Ishikawa (cell line): ENCODE measurements at regions not wholly inside any gene's neighbourhood (a gene's known extent, or its start where the extent isn't known, plus 50 kb on each side); places are given as distances from the start of the nearest gene placed in this dataset.

Experiments
- CEBPB ChIP-seq: IDR thresholded peaks from 2 replicates; pipeline ENCODE4 v1.6.1; 2012
- CREB1 ChIP-seq: IDR thresholded peaks from 2 replicates; pipeline ENCODE4 v1.6.1; 2012; ENCODE audit warnings: low read depth
- EGR1 ChIP-seq: IDR thresholded peaks from 2 replicates; pipeline ENCODE4 v1.6.1; 2012
- EP300 ChIP-seq: IDR thresholded peaks from 2 replicates; pipeline ENCODE4 v1.6.1; 2012; ENCODE audit warnings: borderline replicate concordance
- FOXM1 ChIP-seq: IDR thresholded peaks from 2 replicates; pipeline ENCODE4 v1.6.1; 2012; ENCODE audit warnings: low read depth, borderline replicate concordance
- NFIC ChIP-seq: IDR thresholded peaks from 2 replicates; pipeline ENCODE4 v1.6.1; 2012
- RAD21 ChIP-seq: IDR thresholded peaks from 2 replicates; pipeline ENCODE4 v1.6.1; 2012; ENCODE audit warnings: low read depth
- TAF1 ChIP-seq: IDR thresholded peaks from 2 replicates; pipeline ENCODE4 v1.6.1; 2012; ENCODE audit warnings: low read depth, mild to moderate bottlenecking
- TCF12 ChIP-seq: IDR thresholded peaks from 2 replicates; pipeline ENCODE4 v1.6.1; 2012; ENCODE audit warnings: low read depth
- TEAD4 ChIP-seq: IDR thresholded peaks from 2 replicates; pipeline ENCODE4 v1.6.1; 2012
- YY1 ChIP-seq: IDR thresholded peaks from 2 replicates; pipeline ENCODE4 v1.6.1; 2012; ENCODE audit warnings: low read depth
- TF ChIP-seq, protein P1 (sequence below): IDR thresholded peaks from 2 replicates; pipeline ENCODE4 v1.6.1; 2012; ENCODE audit warnings: low read depth, mild to moderate bottlenecking
- TF ChIP-seq, protein P2 (sequence below): IDR thresholded peaks from 2 replicates; pipeline ENCODE4 v1.6.1; 2012
- TF ChIP-seq, protein P3 (sequence below): IDR thresholded peaks from 2 replicates; pipeline ENCODE4 v1.6.1; 2012

DNA sequence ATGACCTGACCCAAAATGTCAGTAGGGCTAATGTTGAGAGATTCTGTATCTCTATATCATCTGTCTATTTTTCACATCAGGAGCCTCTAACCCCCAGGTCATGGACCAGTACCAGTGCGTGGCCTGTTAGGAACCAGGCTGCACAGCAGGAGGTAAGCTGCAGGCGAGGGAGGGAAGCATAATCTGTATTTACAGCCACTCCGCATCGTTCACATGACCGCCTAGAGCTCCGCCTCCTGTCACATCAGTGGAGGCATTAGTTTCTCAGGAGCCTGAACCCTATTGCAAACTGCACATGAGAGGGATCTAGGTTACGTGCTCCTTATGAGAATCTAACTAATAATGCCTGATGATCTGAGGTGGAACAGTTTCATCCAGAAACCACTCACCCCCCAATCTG is 180.6 kb downstream of the RDH14 start:
- TF ChIP-seq RAD21 (no peak), EP300 (no peak), TAF1 (no peak), TCF12 (no peak), NFIC (no peak), CEBPB (no peak), FOXM1 (no peak), EGR1 (no peak), TEAD4 (no peak), CREB1 (no peak), YY1 (no peak)
- TF ChIP-seq, protein P1, sequence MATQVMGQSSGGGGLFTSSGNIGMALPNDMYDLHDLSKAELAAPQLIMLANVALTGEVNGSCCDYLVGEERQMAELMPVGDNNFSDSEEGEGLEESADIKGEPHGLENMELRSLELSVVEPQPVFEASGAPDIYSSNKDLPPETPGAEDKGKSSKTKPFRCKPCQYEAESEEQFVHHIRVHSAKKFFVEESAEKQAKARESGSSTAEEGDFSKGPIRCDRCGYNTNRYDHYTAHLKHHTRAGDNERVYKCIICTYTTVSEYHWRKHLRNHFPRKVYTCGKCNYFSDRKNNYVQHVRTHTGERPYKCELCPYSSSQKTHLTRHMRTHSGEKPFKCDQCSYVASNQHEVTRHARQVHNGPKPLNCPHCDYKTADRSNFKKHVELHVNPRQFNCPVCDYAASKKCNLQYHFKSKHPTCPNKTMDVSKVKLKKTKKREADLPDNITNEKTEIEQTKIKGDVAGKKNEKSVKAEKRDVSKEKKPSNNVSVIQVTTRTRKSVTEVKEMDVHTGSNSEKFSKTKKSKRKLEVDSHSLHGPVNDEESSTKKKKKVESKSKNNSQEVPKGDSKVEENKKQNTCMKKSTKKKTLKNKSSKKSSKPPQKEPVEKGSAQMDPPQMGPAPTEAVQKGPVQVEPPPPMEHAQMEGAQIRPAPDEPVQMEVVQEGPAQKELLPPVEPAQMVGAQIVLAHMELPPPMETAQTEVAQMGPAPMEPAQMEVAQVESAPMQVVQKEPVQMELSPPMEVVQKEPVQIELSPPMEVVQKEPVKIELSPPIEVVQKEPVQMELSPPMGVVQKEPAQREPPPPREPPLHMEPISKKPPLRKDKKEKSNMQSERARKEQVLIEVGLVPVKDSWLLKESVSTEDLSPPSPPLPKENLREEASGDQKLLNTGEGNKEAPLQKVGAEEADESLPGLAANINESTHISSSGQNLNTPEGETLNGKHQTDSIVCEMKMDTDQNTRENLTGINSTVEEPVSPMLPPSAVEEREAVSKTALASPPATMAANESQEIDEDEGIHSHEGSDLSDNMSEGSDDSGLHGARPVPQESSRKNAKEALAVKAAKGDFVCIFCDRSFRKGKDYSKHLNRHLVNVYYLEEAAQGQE, result no peak
- TF ChIP-seq, protein P2, sequence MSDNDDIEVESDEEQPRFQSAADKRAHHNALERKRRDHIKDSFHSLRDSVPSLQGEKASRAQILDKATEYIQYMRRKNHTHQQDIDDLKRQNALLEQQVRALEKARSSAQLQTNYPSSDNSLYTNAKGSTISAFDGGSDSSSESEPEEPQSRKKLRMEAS, result no peak
- TF ChIP-seq, protein P3, sequence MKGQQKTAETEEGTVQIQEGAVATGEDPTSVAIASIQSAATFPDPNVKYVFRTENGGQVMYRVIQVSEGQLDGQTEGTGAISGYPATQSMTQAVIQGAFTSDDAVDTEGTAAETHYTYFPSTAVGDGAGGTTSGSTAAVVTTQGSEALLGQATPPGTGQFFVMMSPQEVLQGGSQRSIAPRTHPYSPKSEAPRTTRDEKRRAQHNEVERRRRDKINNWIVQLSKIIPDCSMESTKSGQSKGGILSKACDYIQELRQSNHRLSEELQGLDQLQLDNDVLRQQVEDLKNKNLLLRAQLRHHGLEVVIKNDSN, result no peak
